ENCODE measurements at regions not wholly inside any gene's neighbourhood (a gene's known extent, or its start where the extent isn't known, plus 50 kb on each side); places are given as distances from the start of the nearest gene placed in this dataset.

- TF ChIP-seq CTCF (conservative IDR thresholded peaks at IDR 0.05; ENCODE audit: low read depth in 2 of 2) (no peak), EZH2 (IDR thresholded peaks at IDR 0.05; ENCODE audit: low read depth, unreplicated experiment) (no peak), POLR2AphosphoS5 (IDR thresholded peaks at IDR 0.05; ENCODE audit: low read depth) (no peak), JUNB (IDR thresholded peaks at IDR 0.05; ENCODE audit: unreplicated experiment) (no peak), EZH2phosphoT487 (IDR thresholded peaks at IDR 0.05; ENCODE audit: unreplicated experiment) (no peak), REST (IDR thresholded peaks at IDR 0.05; ENCODE audit: unreplicated experiment) (no peak)
Measured at GRCh38 chr14:65255029-65255545, 152.8 kb upstream of the MAX start.

Measured in GM23338 (cell line).